Endothelial cell of umbilical vein (primary cell): ENCODE measurements at regions not wholly inside any gene's neighbourhood (a gene's known extent, or its start where the extent isn't known, plus 50 kb on each side); places are given as distances from the start of the nearest gene placed in this dataset.

Source experiments
- BruUV-seq: library from RNA; stranded (reverse); fragments of 400-500 nt; replicated peaks from 2 replicates; lab custom pipeline; 2021; lab: Mats Ljungman, UMichigan
- CTCF ChIA-PET: fragments of 300-600, 350-600 bp; sonication (Branson Sonifier 250); formaldehyde crosslinking; loops from one replicate; lab custom pipeline; 2021; ENCODE audit warnings: antibody characterized with exemption, inconsistent platforms; lab: Charles Lee
- POLR2A ChIA-PET: fragments of 300-600, 350-600 bp; sonication (Branson Sonifier 250); formaldehyde crosslinking; loops from one replicate; lab custom pipeline; 2021; ENCODE audit warnings: antibody characterized with exemption, inconsistent platforms; lab: Charles Lee
- DNase-seq: peaks from one replicate; pipeline ENCODE4 v3.0.0-alpha.2; 2011; ENCODE audit warnings: low read depth, low spot score
- FAIRE-seq: peaks from 2 replicates; lab custom pipeline; 2011; peaks lifted over from hg19 to GRCh38; lab: Jason Lieb, UNC
- H2AFZ ChIP-seq: 2 replicates; pipeline ENCODE4 v1.6.0; 2012; ENCODE audit warnings: low read depth, low read length, control low read depth, inconsistent platforms
- H3K27ac ChIP-seq: 2 replicates; pipeline ENCODE4 v1.5.1; 2011; ENCODE audit warnings: low read depth, mild to moderate bottlenecking, control low read depth, low read length, moderate library complexity; ENCODE audit not compliant: insufficient read depth
- H3K27me3 ChIP-seq, 2 experiments: 2 replicates each; pipeline versions ENCODE4 v1.6.0 to v1.6.1; 2011; ENCODE audit warnings: low read length in 2 of 2, mixed read lengths in 1 of 2; ENCODE audit not compliant: control insufficient read depth in 2 of 2, insufficient read depth in 2 of 2
- H3K36me3 ChIP-seq, 2 experiments: 2 replicates in 1 of 2; 3 replicates in 1 of 2; pipeline ENCODE4 v1.5.1; 2011; ENCODE audit warnings: low read length in 2 of 2, mild to moderate bottlenecking in 1 of 2, moderate library complexity in 1 of 2; ENCODE audit not compliant: control insufficient read depth in 2 of 2, insufficient read depth in 2 of 2; ENCODE audit errors: extremely low read depth in 1 of 2
- H3K4me1 ChIP-seq: 3 replicates; pipeline ENCODE4 v1.5.1; 2011; ENCODE audit warnings: mild to moderate bottlenecking, low read length; ENCODE audit not compliant: control insufficient read depth, insufficient read depth; ENCODE audit errors: extremely low read depth
- H3K4me2 ChIP-seq: 2 replicates; pipeline ENCODE4 v1.6.1; 2011; ENCODE audit warnings: low read length, control low read depth, mixed read lengths; ENCODE audit not compliant: insufficient read depth
- H3K4me3 ChIP-seq, 3 experiments: fragments of 200-600 bp in 1 of 3; sonication (generic), shearing (Covaris generic) in 1 of 3; replicated peaks in 1 of 3; 2 replicates each; pipeline ENCODE4 v1.5.1; 2011 to 2016; ENCODE audit warnings: control low read depth in 3 of 3, low read length in 3 of 3, mild to moderate bottlenecking in 2 of 3, inconsistent platforms in 1 of 3, low read depth in 1 of 3, moderate library complexity in 1 of 3; ENCODE audit not compliant: insufficient read depth in 1 of 3
- H3K79me2 ChIP-seq: 2 replicates; pipeline ENCODE4 v1.6.0; 2012; ENCODE audit warnings: low read length, inconsistent platforms; ENCODE audit not compliant: control insufficient read depth, insufficient read depth
- H3K9ac ChIP-seq: replicated peaks from 2 replicates; pipeline ENCODE3; 2011; ENCODE audit warnings: low read length, control low read depth; ENCODE audit not compliant: insufficient read depth; ENCODE audit errors: extremely low read depth
- H3K9me1 ChIP-seq: replicated peaks from 3 replicates; pipeline ENCODE4 v1.6.0; 2011; ENCODE audit warnings: mild to moderate bottlenecking, low read length; ENCODE audit not compliant: control insufficient read depth, insufficient read depth; ENCODE audit errors: extremely low read depth
- H3K9me3 ChIP-seq: replicated peaks from 2 replicates; pipeline ENCODE4 v1.5.1; 2012; ENCODE audit warnings: low read length, inconsistent platforms; ENCODE audit not compliant: control insufficient read depth, insufficient read depth
- H4K20me1 ChIP-seq: replicated peaks from 2 replicates; pipeline ENCODE3; 2011; ENCODE audit warnings: mild to moderate bottlenecking, low read length; ENCODE audit not compliant: control insufficient read depth, insufficient read depth; ENCODE audit errors: extremely low read depth
- EZH2 ChIP-seq: IDR thresholded peaks from 2 replicates; pipeline ENCODE4 v1.6.1; 2012; ENCODE audit warnings: borderline replicate concordance, low read depth, mild to moderate bottlenecking, moderate library complexity, low read length, inconsistent platforms; ENCODE audit not compliant: severe bottlenecking
- FOS ChIP-seq: IDR thresholded peaks from 2 replicates; pipeline ENCODE4 v1.6.1; 2011; ENCODE audit warnings: mild to moderate bottlenecking, low read length, moderate library complexity, borderline replicate concordance; ENCODE audit not compliant: insufficient read depth
- GATA2 ChIP-seq: IDR thresholded peaks from 2 replicates; pipeline ENCODE4 v1.7.0; 2011; ENCODE audit warnings: low read depth, mild to moderate bottlenecking, moderate library complexity, mixed read lengths, low read length; ENCODE audit not compliant: insufficient read length, insufficient read depth
- JUN ChIP-seq: IDR thresholded peaks from 2 replicates; pipeline ENCODE4 v1.6.1; 2011; ENCODE audit warnings: borderline replicate concordance, low read depth; ENCODE audit not compliant: insufficient read length, insufficient read depth
- MAX ChIP-seq: IDR thresholded peaks from 2 replicates; pipeline ENCODE4 v1.6.1; 2011; ENCODE audit not compliant: insufficient read depth, insufficient read length
- MYC ChIP-seq: IDR thresholded peaks from one replicate; pipeline ENCODE4 v1.6.1; 2011; ENCODE audit warnings: mild to moderate bottlenecking, low read depth, low read length
- POLR2A ChIP-seq: IDR thresholded peaks from 2 replicates; pipeline ENCODE4 v1.6.1; 2012; ENCODE audit warnings: low read depth, mild to moderate bottlenecking, control low read depth, low read length
- POLR2AphosphoS5 ChIP-seq: IDR thresholded peaks from 2 replicates; pipeline ENCODE4 v1.6.1; 2012; ENCODE audit warnings: low read depth, mild to moderate bottlenecking, control low read depth, low read length, moderate library complexity; ENCODE audit not compliant: insufficient read depth
- dilution Hi-C: fragments of 300-500 bp; cut with MboI; formaldehyde crosslinking; loops from one replicate; pipeline ENCODE4 v1.15.0; 2019; ENCODE audit warnings: low sequenced_read_pairs; ENCODE audit not compliant: extremely low pct_ligation_motif_present
- intact Hi-C: fragments of 100-400 bp; cut with micrococcal nuclease; formaldehyde crosslinking; loops from one replicate; pipeline ENCODE4 v1.10.0; 2022
- TF ChIP-seq, protein P1 (sequence below), 2 donors: IDR thresholded peaks; 1 replicate in 1 of 2; 2 replicates in 1 of 2; pipeline ENCODE4 v1.5.1; 2011; ENCODE audit warnings: low read length in 2 of 2, mild to moderate bottlenecking in 2 of 2, moderate library complexity in 2 of 2, control low read depth in 1 of 2, inconsistent platforms in 1 of 2, low read depth in 1 of 2; ENCODE audit not compliant: insufficient read depth in 1 of 2; ENCODE audit errors: extremely low read depth in 1 of 2

DNA sequence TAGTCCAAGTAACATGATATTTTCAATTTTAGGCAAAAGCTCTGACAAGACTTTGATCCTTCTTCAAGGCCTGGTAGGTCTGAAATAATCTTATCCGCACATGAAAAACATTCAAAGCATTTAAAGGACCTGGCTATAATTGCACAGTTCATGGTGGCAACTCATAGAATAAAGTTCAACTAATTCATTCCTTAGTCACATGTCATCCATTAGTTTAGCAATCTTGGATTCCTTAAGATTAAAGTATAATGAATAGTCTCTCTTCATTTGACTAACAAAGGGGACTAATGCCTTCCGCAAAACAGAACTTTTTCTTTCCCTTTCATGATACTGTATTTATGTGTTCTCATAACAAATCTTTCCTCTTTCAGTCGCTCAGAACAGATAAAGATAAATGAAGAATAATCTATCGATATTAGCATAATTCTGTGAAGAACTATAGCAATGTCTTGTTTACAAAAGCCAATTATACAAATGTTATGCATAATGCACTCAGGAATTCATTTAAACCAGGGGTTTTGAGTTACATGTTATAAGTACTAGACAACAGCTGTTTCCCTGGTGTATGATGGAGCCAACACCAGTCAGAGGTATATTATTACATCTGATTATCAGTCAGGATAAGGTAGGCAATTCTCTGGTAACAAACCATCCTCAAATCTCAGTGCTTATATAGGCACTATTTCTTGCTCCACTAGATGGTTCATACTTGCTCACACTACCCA, 172.5 kb downstream of the POTEB3 start:
- Histone ChIP-seq H4K20me1 (no peaks in the 10 kb centered on the region), H3K27ac (no peak overlapping the region), H3K4me1 (no peaks in the 10 kb centered on the region), H3K27me3 (no peaks in the 10 kb centered on the region), H3K4me2 (no peak overlapping the region), H3K79me2 (no peaks in the 10 kb centered on the region), H2AFZ (no peak overlapping the region), H3K4me3 (no peak overlapping the region), H3K9ac (no peak overlapping the region), H3K9me3 (peaks cover 7% of the 10 kb centered on the region), H3K9me1 (no peaks in the 10 kb centered on the region), H3K36me3 (no peaks in the 10 kb centered on the region)
- intact Hi-C loops = no loop called here
- DNase-seq (no peak), FAIRE-seq (no peak)
- TF ChIP-seq POLR2AphosphoS5 (no peak), POLR2A (no peak), EZH2 (no peak), GATA2 (no peak), MYC (no peak), JUN (no peak), FOS (no peak), MAX (no peak)
- TF ChIP-seq, protein P1, sequence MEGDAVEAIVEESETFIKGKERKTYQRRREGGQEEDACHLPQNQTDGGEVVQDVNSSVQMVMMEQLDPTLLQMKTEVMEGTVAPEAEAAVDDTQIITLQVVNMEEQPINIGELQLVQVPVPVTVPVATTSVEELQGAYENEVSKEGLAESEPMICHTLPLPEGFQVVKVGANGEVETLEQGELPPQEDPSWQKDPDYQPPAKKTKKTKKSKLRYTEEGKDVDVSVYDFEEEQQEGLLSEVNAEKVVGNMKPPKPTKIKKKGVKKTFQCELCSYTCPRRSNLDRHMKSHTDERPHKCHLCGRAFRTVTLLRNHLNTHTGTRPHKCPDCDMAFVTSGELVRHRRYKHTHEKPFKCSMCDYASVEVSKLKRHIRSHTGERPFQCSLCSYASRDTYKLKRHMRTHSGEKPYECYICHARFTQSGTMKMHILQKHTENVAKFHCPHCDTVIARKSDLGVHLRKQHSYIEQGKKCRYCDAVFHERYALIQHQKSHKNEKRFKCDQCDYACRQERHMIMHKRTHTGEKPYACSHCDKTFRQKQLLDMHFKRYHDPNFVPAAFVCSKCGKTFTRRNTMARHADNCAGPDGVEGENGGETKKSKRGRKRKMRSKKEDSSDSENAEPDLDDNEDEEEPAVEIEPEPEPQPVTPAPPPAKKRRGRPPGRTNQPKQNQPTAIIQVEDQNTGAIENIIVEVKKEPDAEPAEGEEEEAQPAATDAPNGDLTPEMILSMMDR (IDR thresholded peaks at IDR 0.05; ENCODE audit: extremely low read depth in 1 of 2, insufficient read depth in 1 of 2, low read depth in 1 of 2, low read length in 2 of 2) = no peak
- no TSS peak for BruUV-seq
- dilution Hi-C loops = no loop called here
- ChIA-PET POLR2A (no interaction called here), CTCF (no interaction called here)
